SJSA1 (cell line): ENCODE measurements at regions not wholly inside any gene's neighbourhood (a gene's known extent, or its start where the extent isn't known, plus 50 kb on each side); places are given as distances from the start of the nearest gene placed in this dataset.
"Not testable (repeated sequence)": the region's sequence is repeated elsewhere in the genome, so short reads cannot be mapped to it uniquely, and the experiment has no call there.

Experiments
- DNase-seq, 2 experiments: peaks; one replicate each; pipeline ENCODE4 v3.0.0-alpha.2; 2015 to 2020; ENCODE audit warnings: low spot score in 2 of 2, low read depth in 1 of 2
- H3K27ac ChIP-seq: fragments of 250-450 bp; sonication (Bioruptor Pico); 2 replicates; pipeline ENCODE4 v1.5.1; 2020; ENCODE audit warnings: mild to moderate bottlenecking, moderate library complexity
- H3K27me3 ChIP-seq: fragments of 250-450 bp; sonication (Bioruptor Pico); replicated peaks from 2 replicates; pipeline ENCODE4 v1.5.1; 2020; ENCODE audit warnings: mild to moderate bottlenecking, moderate library complexity
- H3K36me3 ChIP-seq: fragments of 250-450 bp; sonication (Bioruptor Pico); 2 replicates; pipeline ENCODE4 v1.5.1; 2020; ENCODE audit warnings: mild to moderate bottlenecking
- H3K4me1 ChIP-seq: fragments of 250-450 bp; sonication (Bioruptor Pico); replicated peaks from 2 replicates; pipeline ENCODE4 v1.6.1; 2021; ENCODE audit warnings: mild to moderate bottlenecking
- H3K4me3 ChIP-seq: fragments of 250-450 bp; sonication (Bioruptor Pico); 2 replicates; pipeline ENCODE4 v1.5.1; 2020; ENCODE audit warnings: mild to moderate bottlenecking
- H3K9me3 ChIP-seq: fragments of 250-450 bp; sonication (Bioruptor Pico); replicated peaks from 2 replicates; pipeline ENCODE4 v1.5.1; 2020; ENCODE audit warnings: mild to moderate bottlenecking

GRCh38 chr20:12004776-12005175, 87.1 kb downstream of the BTBD3 start:
- H3K4me3 ChIP-seq, DNase-seq, H3K9me3 ChIP-seq, H3K4me1 ChIP-seq, H3K27ac ChIP-seq, H3K36me3 ChIP-seq, H3K27me3 ChIP-seq: not testable (repeated sequence)

GRCh38 chr20:12012241-12013222, 94.8 kb downstream of the BTBD3 start:
- H3K9me3 ChIP-seq, result no peaks in the 10 kb centered on the region
- H3K27me3 ChIP-seq, result no peaks in the 10 kb centered on the region
- H3K36me3 ChIP-seq, result no peaks in the 10 kb centered on the region
- peak in 1 of 2 experiments; percentile 9 for DNase-seq
- H3K27ac ChIP-seq, result no peak overlapping the region
- no peak overlapping the region for H3K4me3 ChIP-seq
- no peaks in the 10 kb centered on the region for H3K4me1 ChIP-seq

GRCh38 chr20:12014276-12014675, 96.6 kb downstream of the BTBD3 start:
- no peak for DNase-seq
- no peaks in the 10 kb centered on the region for H3K36me3 ChIP-seq
- no peaks in the 10 kb centered on the region for H3K9me3 ChIP-seq
- no peaks in the 10 kb centered on the region for H3K4me1 ChIP-seq
- H3K27me3 ChIP-seq, result no peaks in the 10 kb centered on the region
- H3K4me3 ChIP-seq, result no peak overlapping the region
- no peak overlapping the region for H3K27ac ChIP-seq

- DNase-seq, result no peak
- Histone ChIP-seq H3K36me3 (no peaks in the 10 kb centered on the region), H3K4me1 (no peaks in the 10 kb centered on the region), H3K4me3 (no peak overlapping the region), H3K27ac (no peak overlapping the region), H3K9me3 (no peaks in the 10 kb centered on the region), H3K27me3 (no peaks in the 10 kb centered on the region)
Observed at GRCh38 chr20:12014736-12015135, 97.0 kb downstream of the BTBD3 start.

GRCh38 chr20:12016291-12016690, 98.6 kb downstream of the BTBD3 start:
- H3K4me3 ChIP-seq, result no peak overlapping the region
- H3K27ac ChIP-seq, result no peak overlapping the region
- DNase-seq, result no peak
- no peaks in the 10 kb centered on the region for H3K9me3 ChIP-seq
- H3K27me3 ChIP-seq, result no peaks in the 10 kb centered on the region; the same call in 1 of the 2 replicates
- no peaks in the 10 kb centered on the region for H3K4me1 ChIP-seq
- H3K36me3 ChIP-seq, result no peaks in the 10 kb centered on the region

GRCh38 chr20:12019715-12020114, 102.0 kb downstream of the BTBD3 start:
- H3K4me3 ChIP-seq, result no peak overlapping the region
- H3K9me3 ChIP-seq, result no peaks in the 10 kb centered on the region
- H3K27ac ChIP-seq, result no peak overlapping the region
- no peaks in the 10 kb centered on the region; the same call in 1 of the 2 replicates for H3K27me3 ChIP-seq
- no peak for DNase-seq
- no peaks in the 10 kb centered on the region for H3K4me1 ChIP-seq
- no peaks in the 10 kb centered on the region for H3K36me3 ChIP-seq

GRCh38 chr20:12020846-12021245, 103.2 kb downstream of the BTBD3 start:
- Histone ChIP-seq H3K4me1 (no peaks in the 10 kb centered on the region), H3K9me3 (no peaks in the 10 kb centered on the region), H3K36me3 (no peaks in the 10 kb centered on the region), H3K27ac (no peak overlapping the region), H3K4me3 (no peak overlapping the region), H3K27me3 (no peaks in the 10 kb centered on the region; the same call in 1 of the 2 replicates)
- no peak for DNase-seq

- no peaks in the 10 kb centered on the region for H3K36me3 ChIP-seq
- no peak overlapping the region for H3K4me3 ChIP-seq
- H3K27ac ChIP-seq, result no peak overlapping the region
- no peaks in the 10 kb centered on the region for H3K4me1 ChIP-seq
- H3K27me3 ChIP-seq, result no peaks in the 10 kb centered on the region; the same call in 1 of the 2 replicates
- no peak for DNase-seq
- H3K9me3 ChIP-seq, result no peaks in the 10 kb centered on the region
Observed at GRCh38 chr20:12022126-12022525, 104.4 kb downstream of the BTBD3 start.

- H3K27me3 ChIP-seq, result no peaks in the 10 kb centered on the region; the same call in 1 of the 2 replicates
- no peak overlapping the region for H3K4me3 ChIP-seq
- H3K36me3 ChIP-seq, result no peaks in the 10 kb centered on the region
- H3K9me3 ChIP-seq, result no peaks in the 10 kb centered on the region
- no peaks in the 10 kb centered on the region for H3K4me1 ChIP-seq
- no peak for DNase-seq
- no peak overlapping the region for H3K27ac ChIP-seq
Observed at GRCh38 chr20:12023194-12023795, 105.6 kb downstream of the BTBD3 start.

- DNase-seq, result no peak
- H3K4me1 ChIP-seq, result no peaks in the 10 kb centered on the region
- H3K27me3 ChIP-seq, result no peaks in the 10 kb centered on the region
- no peak overlapping the region for H3K4me3 ChIP-seq
- no peaks in the 10 kb centered on the region for H3K36me3 ChIP-seq
- H3K27ac ChIP-seq, result no peak overlapping the region
- no peaks in the 10 kb centered on the region; the same call in 1 of the 2 replicates for H3K9me3 ChIP-seq
Observed at GRCh38 chr20:12028771-12029170, 111.1 kb downstream of the BTBD3 start.

- Histone ChIP-seq H3K27ac (no peak overlapping the region), H3K4me1 (no peaks in the 10 kb centered on the region), H3K36me3 (no peaks in the 10 kb centered on the region), H3K9me3 (no peaks in the 10 kb centered on the region; the same call in 1 of the 2 replicates), H3K27me3 (no peaks in the 10 kb centered on the region), H3K4me3 (no peak overlapping the region)
- DNase-seq, result no peak
Observed at GRCh38 chr20:12030470-12030869, 112.8 kb downstream of the BTBD3 start.

GRCh38 chr20:12036142-12036541, 118.4 kb downstream of the BTBD3 start:
- no peak for DNase-seq
- no peaks in the 10 kb centered on the region; the same call in 1 of the 2 replicates for H3K9me3 ChIP-seq
- H3K4me3 ChIP-seq, result no peak overlapping the region
- no peaks in the 10 kb centered on the region for H3K27me3 ChIP-seq
- H3K36me3 ChIP-seq, result no peaks in the 10 kb centered on the region
- H3K4me1 ChIP-seq, result no peaks in the 10 kb centered on the region
- no peak overlapping the region for H3K27ac ChIP-seq

GRCh38 chr20:12037521-12037920, 119.8 kb downstream of the BTBD3 start:
- no peak for DNase-seq
- Histone ChIP-seq H3K36me3 (no peaks in the 10 kb centered on the region), H3K27me3 (no peaks in the 10 kb centered on the region), H3K4me3 (no peak overlapping the region), H3K9me3 (no peaks in the 10 kb centered on the region; the same call in 1 of the 2 replicates), H3K27ac (no peak overlapping the region), H3K4me1 (no peaks in the 10 kb centered on the region)

- Histone ChIP-seq H3K4me1 (no peaks in the 10 kb centered on the region), H3K27me3 (no peaks in the 10 kb centered on the region), H3K9me3 (no peaks in the 10 kb centered on the region), H3K27ac (no peak overlapping the region), H3K4me3 (no peak overlapping the region), H3K36me3 (no peaks in the 10 kb centered on the region)
- DNase-seq, result no peak
Observed at GRCh38 chr20:12040261-12040660, 122.6 kb downstream of the BTBD3 start.
